ENCODE measurements at regions not wholly inside any gene's neighbourhood (a gene's known extent, or its start where the extent isn't known, plus 50 kb on each side); places are given as distances from the start of the nearest gene placed in this dataset.

GRCh38 chr10:7473474-7473873 lies 62.6 kb upstream of the SFMBT2 start:
- H3K79me1 ChIP-seq (ENCODE audit: low read depth, low read length) = no peaks in the 10 kb centered on the region
- H3K4me3 ChIP-seq (ENCODE audit: extremely low read depth in 1 of 4, insufficient read depth in 2 of 4, low read depth in 3 of 4, low read length in 4 of 4) = no peak overlapping the region
- H2BK5ac ChIP-seq (ENCODE audit: low read depth, low read length) = no peak overlapping the region
- no peak overlapping the region for H2BK15ac ChIP-seq (ENCODE audit: low read length)
- no peak overlapping the region for H3K27ac ChIP-seq (ENCODE audit: low read depth, low read length)
- H3K4me1 ChIP-seq (replicated peaks in 1 of 4; ENCODE audit: control insufficient read depth in 3 of 4, insufficient read depth in 4 of 4, low read length in 3 of 4) = peaks cover 3 to 9% (median 4%) of the 10 kb centered on the region in 4 experiments; a peak in 5 of 7 replicates
- TF ChIP-seq SP1 (IDR thresholded peaks at IDR 0.05; ENCODE audit: low read depth, low read length) (no peak), TEAD4 (IDR thresholded peaks at IDR 0.05; ENCODE audit: low read depth, low read length) (no peak), ZNF274 (IDR thresholded peaks at IDR 0.05; ENCODE audit: borderline replicate concordance, extremely low read depth, low read length) (no peak), ATF2 (IDR thresholded peaks at IDR 0.05; ENCODE audit: low read length) (no peak), KDM4A (IDR thresholded peaks at IDR 0.05; ENCODE audit: low read depth, low read length, severe bottlenecking) (no peak), PHF8 (conservative IDR thresholded peaks at IDR 0.05; ENCODE audit: low read depth, low read length) (no peak)
- no peak for FAIRE-seq
- no peaks in the 10 kb centered on the region for H3K36me3 ChIP-seq (ENCODE audit: control insufficient read depth in 2 of 4, insufficient read depth in 4 of 4, low read length in 3 of 4)
- H3K9me3 ChIP-seq (ENCODE audit: insufficient read depth in 2 of 2, low read depth in 1 of 2, low read length in 1 of 2) = no peaks in the 10 kb centered on the region
- H3K23ac ChIP-seq (ENCODE audit: insufficient read length) = no peak overlapping the region
- H2BK20ac ChIP-seq (ENCODE audit: low read length) = no peak overlapping the region
- H3K23me2 ChIP-seq (ENCODE audit: low read depth, low read length) = no peaks in the 10 kb centered on the region
- POLR2A ChIA-PET (ENCODE audit: partially characterized antibody) = interaction anchor here (0.6 kb wide), 1 partner anchor 198 kb away, joined by 3 read pairs; no protein-coding TSS in a partner anchor
- H3K9ac ChIP-seq (replicated peaks in 1 of 4; ENCODE audit: extremely low read depth in 1 of 4, low read depth in 3 of 4, low read length in 3 of 4) = no peak overlapping the region
- H4K8ac ChIP-seq (ENCODE audit: extremely low read depth, insufficient read depth, low read length) = no peak overlapping the region
- H2AK5ac ChIP-seq (ENCODE audit: low read depth, low read length) = no peak overlapping the region
- H3K4ac ChIP-seq (replicated peaks; ENCODE audit: insufficient read length, low read depth, low read length) = no peak overlapping the region
- no peak overlapping the region for H2AFZ ChIP-seq (ENCODE audit: low read length)
- no peaks in the 10 kb centered on the region for H4K20me1 ChIP-seq (replicated peaks in 1 of 2; ENCODE audit: control insufficient read depth in 1 of 2, insufficient read depth in 2 of 2, low read length in 2 of 2)
- H4K91ac ChIP-seq (replicated peaks; ENCODE audit: insufficient read length, low read length) = no peak overlapping the region
- H2BK12ac ChIP-seq (ENCODE audit: low read depth, low read length) = no peak overlapping the region
- H4K5ac ChIP-seq (ENCODE audit: insufficient read length, low read depth, low read length) = no peak overlapping the region
- no peak for DNase-seq (ENCODE audit: low read depth in 1 of 2, low spot score in 2 of 2)
- no peak overlapping the region for H3K4me2 ChIP-seq (ENCODE audit: insufficient read depth in 1 of 2, low read depth in 2 of 2, low read length in 2 of 2)
- H2BK120ac ChIP-seq (replicated peaks; ENCODE audit: low read depth, low read length) = no peak overlapping the region
- H3K79me2 ChIP-seq (ENCODE audit: control insufficient read depth in 1 of 2, insufficient read depth in 2 of 2, low read length in 2 of 2) = no peaks in the 10 kb centered on the region
- no peaks in the 10 kb centered on the region for H3K27me3 ChIP-seq (replicated peaks in 1 of 4; ENCODE audit: control insufficient read depth in 3 of 4, extremely low read depth in 1 of 4, insufficient read depth in 3 of 4, low read length in 3 of 4)
- H3K56ac ChIP-seq (replicated peaks; ENCODE audit: insufficient read length, low read depth, low read length) = no peak overlapping the region
- no peak overlapping the region for H3K14ac ChIP-seq (ENCODE audit: insufficient read length)
- no peak overlapping the region for H3K18ac ChIP-seq (ENCODE audit: extremely low read depth, low read length)
- CTCF ChIA-PET (ENCODE audit: partially characterized antibody) = no interaction called here

Measured in H1 (cell line).